Stimulated activated naive CD8-positive, alpha-beta T cell treated with anti-CD3 and anti-CD28 coated beads, Interleukin-15, Interleukin-2, amounts not matched to agents 100 ng/mL and 50 ng/mL, for 24 hours (primary cell): ENCODE measurements at regions not wholly inside any gene's neighbourhood (a gene's known extent, or its start where the extent isn't known, plus 50 kb on each side); places are given as distances from the start of the nearest gene placed in this dataset.
"Not testable (repeated sequence)": the region's sequence is repeated elsewhere in the genome, so short reads cannot be mapped to it uniquely, and the experiment has no call there.

ENCODE experiments used
- H3K27ac Mint-ChIP-seq: one replicate; pipeline ENCODE4 v1.8.0; 2021; ENCODE audit warnings: mild to moderate bottlenecking, mixed read lengths
- H3K27me3 Mint-ChIP-seq: one replicate; pipeline ENCODE4 v1.8.0; 2021; ENCODE audit warnings: mixed read lengths
- H3K36me3 Mint-ChIP-seq: one replicate; pipeline ENCODE4 v1.8.0; 2021; ENCODE audit warnings: low read depth, mixed read lengths
- H3K4me1 Mint-ChIP-seq: one replicate; pipeline ENCODE4 v1.8.0; 2021; ENCODE audit warnings: low read depth, mixed read lengths
- H3K4me3 Mint-ChIP-seq: one replicate; pipeline ENCODE4 v1.8.0; 2021; ENCODE audit warnings: mild to moderate bottlenecking, mixed read lengths
- H3K9me3 Mint-ChIP-seq: one replicate; pipeline ENCODE4 v1.8.0; 2021; ENCODE audit warnings: mixed read lengths

DNA sequence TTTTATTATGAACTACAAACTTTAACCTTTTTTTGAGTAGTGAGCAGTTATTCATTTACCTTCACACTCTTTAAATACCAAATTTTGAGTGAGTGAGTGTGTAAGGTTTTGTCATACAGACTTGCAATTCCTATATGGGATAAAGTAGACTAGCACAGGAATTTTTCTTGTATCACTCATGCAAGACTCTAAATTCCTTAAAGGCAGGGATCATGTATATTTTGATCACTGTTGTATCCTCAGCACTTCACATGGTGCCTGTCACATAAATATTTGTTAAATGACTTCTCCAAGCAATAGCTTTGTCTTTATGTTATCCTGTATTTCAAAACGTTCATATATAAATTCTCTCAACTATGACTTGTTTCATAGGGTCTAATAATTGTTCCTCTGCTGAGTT, 119.1 kb upstream of the NBPF19 start:
- not testable (repeated sequence) for H3K4me3 Mint-ChIP-seq, H3K27ac Mint-ChIP-seq, H3K9me3 Mint-ChIP-seq, H3K36me3 Mint-ChIP-seq, H3K27me3 Mint-ChIP-seq, H3K4me1 Mint-ChIP-seq

DNA sequence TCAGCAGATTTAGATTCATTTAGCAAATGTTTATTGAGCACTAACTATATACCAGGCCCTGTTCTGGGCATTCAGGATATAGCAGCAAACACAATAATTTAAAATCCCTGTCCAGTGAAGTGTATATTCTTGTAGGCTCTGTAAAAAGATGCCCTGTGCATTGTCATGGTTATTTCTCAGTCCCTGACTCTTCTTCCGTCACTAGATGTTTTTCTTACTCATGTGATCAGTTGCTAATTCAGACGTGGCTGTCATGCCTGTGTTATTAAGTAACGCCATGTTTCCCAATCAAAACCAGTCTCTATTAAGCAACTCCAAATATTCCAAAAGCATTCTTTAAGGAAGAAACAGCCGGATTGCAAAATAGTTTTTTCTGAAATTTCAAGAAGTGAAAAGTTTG, 118.7 kb upstream of the NBPF19 start:
- not testable (repeated sequence) for H3K9me3 Mint-ChIP-seq, H3K36me3 Mint-ChIP-seq, H3K27me3 Mint-ChIP-seq, H3K4me3 Mint-ChIP-seq, H3K27ac Mint-ChIP-seq, H3K4me1 Mint-ChIP-seq

- not testable (repeated sequence) for H3K4me3 Mint-ChIP-seq, H3K4me1 Mint-ChIP-seq, H3K27me3 Mint-ChIP-seq, H3K36me3 Mint-ChIP-seq, H3K9me3 Mint-ChIP-seq, H3K27ac Mint-ChIP-seq
Observed at GRCh38 chr1:149360351-149360750, 114.5 kb upstream of the NBPF19 start.

- H3K4me3 Mint-ChIP-seq, H3K4me1 Mint-ChIP-seq, H3K36me3 Mint-ChIP-seq, H3K27me3 Mint-ChIP-seq, H3K27ac Mint-ChIP-seq, H3K9me3 Mint-ChIP-seq: not testable (repeated sequence)
Observed at GRCh38 chr1:149361310-149361709, 113.5 kb upstream of the NBPF19 start.

- H3K36me3 Mint-ChIP-seq, H3K27me3 Mint-ChIP-seq, H3K27ac Mint-ChIP-seq, H3K4me1 Mint-ChIP-seq, H3K4me3 Mint-ChIP-seq, H3K9me3 Mint-ChIP-seq: not testable (repeated sequence)
Observed at GRCh38 chr1:149364188-149364981, 110.5 kb upstream of the NBPF19 start.

DNA sequence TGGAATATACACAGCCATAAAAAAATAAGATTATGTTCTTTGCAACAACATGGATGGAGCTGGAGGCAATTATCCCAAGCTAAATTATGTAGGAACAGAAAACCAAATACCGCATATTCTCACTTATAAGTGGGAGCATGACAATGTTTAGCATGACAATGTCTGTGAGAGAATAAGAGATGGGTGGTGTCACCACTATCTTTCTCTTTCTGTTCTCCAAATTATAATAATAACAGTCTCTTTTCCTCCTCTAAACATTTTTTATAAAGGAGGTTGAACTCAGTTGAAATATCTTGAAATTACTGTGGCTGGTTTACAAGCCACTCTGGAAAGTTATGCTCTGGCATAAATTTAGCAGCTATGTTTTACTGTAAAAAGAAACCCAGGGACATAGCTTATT, 108.4 kb upstream of the NBPF19 start:
- not testable (repeated sequence) for H3K27ac Mint-ChIP-seq, H3K4me1 Mint-ChIP-seq, H3K27me3 Mint-ChIP-seq, H3K9me3 Mint-ChIP-seq, H3K4me3 Mint-ChIP-seq, H3K36me3 Mint-ChIP-seq

GRCh38 chr1:149367472-149368044, 107.3 kb upstream of the NBPF19 start:
- H3K27me3 Mint-ChIP-seq, H3K4me1 Mint-ChIP-seq, H3K36me3 Mint-ChIP-seq, H3K4me3 Mint-ChIP-seq, H3K27ac Mint-ChIP-seq, H3K9me3 Mint-ChIP-seq: not testable (repeated sequence)

GRCh38 chr1:149368337-149368736, 106.5 kb upstream of the NBPF19 start:
- H3K36me3 Mint-ChIP-seq, H3K27me3 Mint-ChIP-seq, H3K9me3 Mint-ChIP-seq, H3K27ac Mint-ChIP-seq, H3K4me1 Mint-ChIP-seq, H3K4me3 Mint-ChIP-seq: not testable (repeated sequence)

GRCh38 chr1:149369081-149369480, 105.8 kb upstream of the NBPF19 start:
- not testable (repeated sequence) for H3K27me3 Mint-ChIP-seq, H3K27ac Mint-ChIP-seq

GRCh38 chr1:149371955-149372354, 102.9 kb upstream of the NBPF19 start:
- not testable (repeated sequence) for H3K36me3 Mint-ChIP-seq, H3K4me1 Mint-ChIP-seq, H3K4me3 Mint-ChIP-seq, H3K9me3 Mint-ChIP-seq, H3K27me3 Mint-ChIP-seq
- peak overlapping the region; percentile 31 for H3K27ac Mint-ChIP-seq

More at GRCh38 chr1:149369081-149369480, 105.8 kb upstream of the NBPF19 start:
- H3K4me3 Mint-ChIP-seq, H3K36me3 Mint-ChIP-seq, H3K4me1 Mint-ChIP-seq, H3K9me3 Mint-ChIP-seq: not testable (repeated sequence)

DNA sequence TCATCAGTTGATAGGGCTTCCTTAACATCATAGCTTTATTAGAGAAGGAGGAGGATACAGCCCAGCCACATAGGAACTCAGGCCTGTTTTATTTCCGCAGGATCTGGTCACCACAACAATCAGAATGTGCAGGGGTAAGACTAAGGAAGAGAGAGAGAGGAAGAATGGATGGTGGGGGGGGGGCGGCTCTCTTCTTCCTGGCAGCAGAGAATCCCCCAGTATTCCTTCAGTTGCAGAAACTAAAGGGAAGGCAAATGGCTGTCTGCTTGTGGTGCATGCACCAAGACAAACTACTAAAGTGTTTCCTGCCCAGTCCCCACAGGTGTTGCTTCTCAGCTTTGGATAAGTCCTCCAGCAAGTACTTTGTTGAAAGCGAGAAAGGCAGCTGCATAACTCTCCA, 96.4 kb upstream of the NBPF19 start:
- not testable (repeated sequence) for H3K27ac Mint-ChIP-seq, H3K27me3 Mint-ChIP-seq, H3K9me3 Mint-ChIP-seq, H3K4me1 Mint-ChIP-seq, H3K36me3 Mint-ChIP-seq, H3K4me3 Mint-ChIP-seq

DNA sequence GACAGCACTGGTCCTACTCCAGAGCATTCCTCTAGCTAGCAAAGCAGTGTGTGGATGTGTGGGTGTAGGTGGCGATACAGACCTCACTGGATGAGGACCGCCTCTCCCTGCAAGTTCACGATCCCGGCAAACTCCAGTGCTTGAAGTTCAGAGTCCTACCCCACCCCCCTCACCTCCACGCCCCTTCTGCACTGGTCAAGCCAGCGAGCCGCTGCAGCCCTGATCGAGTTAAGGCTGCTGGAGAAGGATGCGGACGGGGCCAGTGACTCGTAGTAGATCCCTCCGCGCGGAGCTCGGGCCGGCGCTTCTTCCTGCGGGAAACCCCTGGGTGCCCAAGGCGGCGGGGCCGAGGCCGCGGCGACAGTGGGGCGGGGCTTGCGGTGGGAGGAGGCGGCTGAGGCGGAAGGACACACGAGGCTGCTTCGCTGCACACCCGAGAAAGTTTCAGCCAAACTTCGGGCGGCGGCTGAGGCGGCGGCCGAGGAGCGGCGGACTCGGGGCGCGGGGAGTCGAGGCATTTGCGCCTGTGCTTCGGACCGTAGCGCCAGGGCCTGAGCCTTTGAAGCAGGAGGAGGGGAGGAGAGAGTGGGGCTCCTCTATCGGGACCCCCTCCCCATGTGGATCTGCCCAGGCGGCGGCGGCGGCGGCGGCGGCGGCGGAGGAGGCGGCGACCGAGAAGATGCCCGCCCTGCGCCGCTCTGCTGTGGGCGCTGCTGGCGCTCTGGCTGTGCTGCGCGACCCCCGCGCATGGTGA, 84.5 kb upstream of the NBPF19 start:
- not testable (repeated sequence) for H3K27ac Mint-ChIP-seq, H3K27me3 Mint-ChIP-seq, H3K36me3 Mint-ChIP-seq, H3K9me3 Mint-ChIP-seq
- H3K4me1 Mint-ChIP-seq: peaks cover 14% of the 10 kb centered on the region
- H3K4me3 Mint-ChIP-seq: peak overlapping the region; percentile 84

- not testable (repeated sequence) for H3K27ac Mint-ChIP-seq, H3K27me3 Mint-ChIP-seq, H3K36me3 Mint-ChIP-seq, H3K4me3 Mint-ChIP-seq, H3K9me3 Mint-ChIP-seq
- H3K4me1 Mint-ChIP-seq: peaks cover 14% of the 10 kb centered on the region
Observed at GRCh38 chr1:149390931-149391330, 83.9 kb upstream of the NBPF19 start.

- H3K27me3 Mint-ChIP-seq, H3K36me3 Mint-ChIP-seq, H3K9me3 Mint-ChIP-seq, H3K4me3 Mint-ChIP-seq, H3K27ac Mint-ChIP-seq: not testable (repeated sequence)
- peaks cover 24% of the 10 kb centered on the region for H3K4me1 Mint-ChIP-seq
Observed at GRCh38 chr1:149395802-149396201, 79.0 kb upstream of the NBPF19 start.

DNA sequence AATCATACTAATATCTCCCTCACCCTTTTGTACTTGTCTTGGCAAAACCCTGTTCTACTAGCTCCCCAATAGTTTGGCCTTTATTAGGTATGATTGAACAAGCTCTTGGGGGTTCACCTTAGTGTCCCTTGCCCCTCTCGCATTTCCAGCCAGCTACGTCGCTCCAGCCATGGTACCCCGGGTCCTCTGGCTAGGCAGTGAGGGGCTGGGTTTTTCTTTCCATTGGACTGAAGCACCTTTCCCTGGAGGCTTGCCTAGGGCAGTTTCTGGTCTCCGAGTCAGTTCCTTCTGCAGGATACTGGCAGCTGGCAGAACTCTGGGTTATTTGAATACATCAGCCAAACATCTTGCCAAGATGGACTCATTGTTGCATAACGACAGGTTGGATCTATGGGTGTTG, 76.3 kb upstream of the NBPF19 start:
- H3K36me3 Mint-ChIP-seq, H3K27me3 Mint-ChIP-seq, H3K27ac Mint-ChIP-seq, H3K4me3 Mint-ChIP-seq, H3K9me3 Mint-ChIP-seq: not testable (repeated sequence)
- H3K4me1 Mint-ChIP-seq: peaks cover 18% of the 10 kb centered on the region

DNA sequence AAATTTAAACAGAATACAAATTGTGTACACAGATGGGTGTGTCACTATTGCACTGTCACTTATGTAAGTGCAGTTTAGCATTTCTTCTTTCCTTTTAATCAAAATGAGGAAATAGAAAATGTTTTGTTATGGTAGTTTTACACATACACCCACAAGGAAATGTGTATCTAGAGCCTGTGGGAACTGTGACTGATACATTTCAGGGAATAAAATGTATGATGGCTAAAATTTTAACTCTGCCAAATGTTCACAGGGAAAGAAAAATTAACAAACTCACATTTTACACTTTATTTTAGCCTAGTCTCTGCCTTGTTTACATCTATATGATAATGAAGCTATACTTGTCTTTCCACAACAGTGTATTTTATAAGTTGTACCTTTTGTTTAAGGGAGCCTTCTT, 66.4 kb upstream of the NBPF19 start:
- H3K27ac Mint-ChIP-seq, H3K36me3 Mint-ChIP-seq, H3K27me3 Mint-ChIP-seq, H3K4me3 Mint-ChIP-seq, H3K4me1 Mint-ChIP-seq, H3K9me3 Mint-ChIP-seq: not testable (repeated sequence)
